MG63 (cell line): ENCODE measurements at regions not wholly inside any gene's neighbourhood (a gene's known extent, or its start where the extent isn't known, plus 50 kb on each side); places are given as distances from the start of the nearest gene placed in this dataset.

Experiments used
- DNase-seq: peaks from one replicate; pipeline ENCODE4 v3.0.0-alpha.2; 2020
- H3K27me3 ChIP-seq: fragments of 250-450 bp; sonication (Bioruptor Pico); 2 replicates; pipeline ENCODE4 v1.5.1; 2020; ENCODE audit warnings: mild to moderate bottlenecking, moderate library complexity
- H3K36me3 ChIP-seq: fragments of 250-450 bp; sonication (Bioruptor Pico); 2 replicates; pipeline ENCODE4 v1.5.1; 2020; ENCODE audit warnings: mild to moderate bottlenecking, moderate library complexity
- H3K4me3 ChIP-seq: fragments of 250-450 bp; sonication (Bioruptor Pico); 2 replicates; pipeline ENCODE4 v1.5.1; 2020; ENCODE audit warnings: mild to moderate bottlenecking, moderate library complexity
- H3K9me3 ChIP-seq: fragments of 250-450 bp; sonication (Bioruptor Pico); 2 replicates; pipeline ENCODE4 v1.5.1; 2020; ENCODE audit warnings: mild to moderate bottlenecking, moderate library complexity

DNA sequence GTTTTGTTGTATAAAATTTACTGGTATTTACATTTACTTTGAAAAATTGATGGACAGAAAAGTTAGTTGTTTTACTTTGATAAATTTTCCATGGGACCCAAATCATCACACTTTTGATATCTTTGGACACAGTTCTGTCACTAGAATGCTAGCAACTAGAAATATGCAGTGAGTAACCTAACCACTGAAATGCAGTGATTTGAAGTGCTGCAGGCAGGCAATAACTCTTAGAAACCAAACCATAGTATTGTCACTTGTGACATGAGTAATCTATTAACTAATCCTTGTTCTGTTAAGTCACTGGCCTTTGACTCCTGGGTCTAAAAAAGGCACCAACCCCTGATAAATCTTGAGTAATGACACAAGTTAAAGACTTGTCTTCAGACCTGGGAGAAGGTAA, 620.0 kb upstream of the ATXN8OS start:
- Histone ChIP-seq H3K4me3 (no peak overlapping the region), H3K27me3 (no peaks in the 10 kb centered on the region), H3K9me3 (no peaks in the 10 kb centered on the region; the same call in 1 of the 2 replicates), H3K36me3 (no peaks in the 10 kb centered on the region)
- DNase-seq: no peak

DNA sequence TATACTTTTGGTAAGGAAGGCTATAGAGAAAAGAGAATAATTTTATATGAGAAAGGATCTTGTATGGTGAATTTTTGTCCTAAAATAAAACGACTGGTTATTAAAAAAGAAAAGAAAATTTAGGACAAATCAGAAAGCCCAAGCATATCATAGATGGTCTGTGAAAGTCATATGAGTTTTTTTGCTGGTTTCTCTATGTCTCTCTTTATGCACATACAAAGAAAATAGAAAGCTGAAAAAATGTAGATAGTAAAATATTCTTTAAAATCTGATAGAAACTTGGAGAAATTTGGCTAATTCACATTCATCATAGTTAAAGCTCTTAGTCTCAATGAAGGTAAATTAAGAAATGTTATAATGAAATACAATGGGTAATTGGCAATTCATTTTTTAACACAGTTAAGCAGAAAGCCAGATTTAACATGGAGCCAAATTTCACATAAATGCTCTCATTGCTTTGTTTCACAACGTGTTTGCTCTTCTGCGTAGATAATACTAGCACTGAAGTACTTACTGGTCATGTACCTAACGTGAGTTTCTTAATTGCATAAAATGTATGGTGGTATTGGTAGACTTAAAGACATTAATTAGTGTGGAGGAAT, 621.5 kb upstream of the ATXN8OS start:
- no peak overlapping the region for H3K4me3 ChIP-seq
- no peak for DNase-seq
- H3K9me3 ChIP-seq: no peaks in the 10 kb centered on the region
- no peaks in the 10 kb centered on the region for H3K36me3 ChIP-seq
- H3K27me3 ChIP-seq: no peaks in the 10 kb centered on the region

DNA sequence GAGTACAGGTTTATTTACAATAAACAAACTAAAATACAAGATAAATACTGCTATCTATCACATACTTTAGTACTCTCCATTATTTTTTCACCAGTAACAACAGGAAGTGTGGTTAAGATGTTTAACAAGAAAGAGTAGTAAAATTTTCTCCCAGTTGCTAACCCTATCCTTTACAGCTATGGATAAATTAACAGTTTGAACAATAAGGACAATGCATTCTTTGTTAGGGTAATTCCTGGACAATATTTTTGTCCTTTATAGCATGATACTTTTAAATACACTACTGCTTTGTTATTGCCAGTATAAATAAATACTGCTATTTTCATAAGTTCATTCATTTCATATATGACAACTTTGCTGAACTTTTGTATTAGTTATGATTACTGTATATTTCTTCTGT, 630.2 kb upstream of the ATXN8OS start:
- no peak overlapping the region for H3K4me3 ChIP-seq
- H3K27me3 ChIP-seq: no peaks in the 10 kb centered on the region
- no peak for DNase-seq
- no peaks in the 10 kb centered on the region for H3K36me3 ChIP-seq
- no peaks in the 10 kb centered on the region for H3K9me3 ChIP-seq

- DNase-seq: no peak
- H3K36me3 ChIP-seq: no peaks in the 10 kb centered on the region
- no peaks in the 10 kb centered on the region for H3K9me3 ChIP-seq
- H3K27me3 ChIP-seq: no peaks in the 10 kb centered on the region
- H3K4me3 ChIP-seq: no peak overlapping the region
These were observed 633.5 kb upstream of the ATXN8OS start for GRCh38 chr13:69474011-69474685.

GRCh38 chr13:69468624-69469023, 639.0 kb upstream of the ATXN8OS start:
- no peak overlapping the region for H3K4me3 ChIP-seq
- no peak for DNase-seq
- H3K9me3 ChIP-seq: no peaks in the 10 kb centered on the region
- H3K36me3 ChIP-seq: no peaks in the 10 kb centered on the region
- no peaks in the 10 kb centered on the region for H3K27me3 ChIP-seq

DNA sequence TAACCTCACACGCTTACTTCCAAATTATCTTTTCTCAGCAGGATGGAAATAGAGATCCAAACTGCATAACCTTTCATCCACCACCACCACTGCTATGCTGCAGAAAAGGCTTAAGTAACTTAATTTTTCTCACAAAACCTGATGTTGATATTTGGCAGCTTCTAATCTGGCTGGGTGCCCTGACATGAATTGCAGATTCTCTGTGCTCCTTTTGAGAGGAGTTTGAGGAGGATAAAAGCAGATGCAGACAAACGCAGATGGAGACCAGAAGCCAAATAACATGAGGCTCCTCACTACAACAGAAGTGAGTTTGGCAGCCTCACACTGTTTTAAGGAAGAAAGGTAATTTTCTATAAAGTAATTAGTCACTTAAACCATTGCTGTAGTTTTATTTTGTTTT, 646.2 kb upstream of the ATXN8OS start:
- no peaks in the 10 kb centered on the region for H3K9me3 ChIP-seq
- DNase-seq: no peak
- no peaks in the 10 kb centered on the region for H3K36me3 ChIP-seq
- H3K27me3 ChIP-seq: no peaks in the 10 kb centered on the region
- H3K4me3 ChIP-seq: no peak overlapping the region

DNA sequence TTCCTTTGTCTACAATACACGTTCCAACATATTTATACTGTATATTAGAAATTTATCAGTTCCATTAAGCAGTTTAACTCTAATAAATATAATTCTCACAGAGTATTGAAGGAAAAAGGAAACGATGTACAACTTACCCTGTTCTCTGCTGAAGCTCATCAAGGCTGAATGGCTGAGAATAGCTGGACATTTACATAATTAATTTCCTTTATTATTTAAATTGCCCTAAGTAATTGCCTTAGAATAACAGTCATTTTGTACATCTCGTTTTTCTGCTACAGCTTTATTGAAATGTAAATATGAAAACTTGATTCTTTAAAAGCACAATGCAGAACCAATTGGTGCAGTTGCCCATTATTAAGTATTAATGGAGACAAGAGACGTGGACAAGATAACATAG, 648.3 kb upstream of the ATXN8OS start:
- H3K9me3 ChIP-seq: no peaks in the 10 kb centered on the region
- no peak for DNase-seq

GRCh38 chr13:69458013-69458412, 649.6 kb upstream of the ATXN8OS start:
- H3K27me3 ChIP-seq: no peaks in the 10 kb centered on the region
- no peak overlapping the region for H3K4me3 ChIP-seq
- H3K36me3 ChIP-seq: no peaks in the 10 kb centered on the region
- no peaks in the 10 kb centered on the region for H3K9me3 ChIP-seq
- no peak for DNase-seq

More for the DNA sequence above, 648.3 kb upstream of the ATXN8OS start:
- no peaks in the 10 kb centered on the region for H3K36me3 ChIP-seq
- H3K27me3 ChIP-seq: no peaks in the 10 kb centered on the region
- no peak overlapping the region for H3K4me3 ChIP-seq

DNA sequence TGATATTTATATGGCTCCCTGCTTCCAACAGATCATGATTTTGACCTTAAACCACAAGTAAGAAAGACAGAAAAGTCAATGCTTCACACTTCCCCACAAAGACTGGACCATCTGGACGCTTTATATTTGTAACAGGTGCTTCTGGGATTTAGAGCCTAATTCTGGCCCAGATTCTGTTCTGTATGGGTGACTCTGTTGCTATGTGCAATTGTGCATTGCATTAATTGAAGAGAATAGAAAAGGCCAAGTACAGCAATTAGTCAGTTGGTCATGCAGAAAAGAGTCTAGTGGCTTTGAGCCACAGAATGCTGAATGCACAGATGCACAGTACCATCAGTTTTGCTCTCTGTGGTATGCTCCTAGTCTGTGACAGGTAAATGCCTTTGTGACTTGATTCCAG, 657.4 kb upstream of the ATXN8OS start:
- H3K9me3 ChIP-seq: no peaks in the 10 kb centered on the region
- H3K27me3 ChIP-seq: no peaks in the 10 kb centered on the region
- DNase-seq: no peak
- H3K4me3 ChIP-seq: no peak overlapping the region
- no peaks in the 10 kb centered on the region for H3K36me3 ChIP-seq

GRCh38 chr13:69425235-69425634, 682.4 kb upstream of the ATXN8OS start:
- Histone ChIP-seq H3K36me3 (no peaks in the 10 kb centered on the region), H3K4me3 (no peak overlapping the region), H3K27me3 (no peaks in the 10 kb centered on the region), H3K9me3 (no peaks in the 10 kb centered on the region)
- DNase-seq: no peak

GRCh38 chr13:69423844-69424243, 683.8 kb upstream of the ATXN8OS start:
- Histone ChIP-seq H3K27me3 (no peaks in the 10 kb centered on the region), H3K4me3 (no peak overlapping the region), H3K36me3 (no peaks in the 10 kb centered on the region), H3K9me3 (no peaks in the 10 kb centered on the region)
- no peak for DNase-seq

- Histone ChIP-seq H3K27me3 (no peaks in the 10 kb centered on the region), H3K36me3 (no peaks in the 10 kb centered on the region), H3K4me3 (no peak overlapping the region), H3K9me3 (no peaks in the 10 kb centered on the region)
- DNase-seq: no peak
These were observed 689.3 kb upstream of the ATXN8OS start for GRCh38 chr13:69418319-69418718.

DNA sequence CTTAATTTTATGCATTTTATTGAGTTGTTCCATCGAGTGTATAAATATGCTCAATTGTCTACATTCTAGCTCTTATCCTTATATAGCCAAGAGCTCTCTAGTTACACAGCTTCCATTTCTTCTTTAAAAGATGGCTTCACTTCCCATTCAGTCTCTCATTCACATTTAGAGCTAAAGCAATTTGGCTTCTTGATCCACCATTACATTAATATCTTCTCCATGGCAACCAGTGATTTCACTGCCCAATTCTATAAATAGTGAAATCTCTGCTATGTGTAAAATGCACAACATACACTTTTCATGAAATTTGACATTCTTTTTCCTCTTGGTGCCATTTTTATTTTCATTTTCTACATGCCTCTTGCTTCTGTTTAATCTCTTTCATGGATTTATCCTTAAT, 696.9 kb upstream of the ATXN8OS start:
- Histone ChIP-seq H3K27me3 (no peaks in the 10 kb centered on the region), H3K36me3 (no peaks in the 10 kb centered on the region), H3K9me3 (no peaks in the 10 kb centered on the region), H3K4me3 (no peak overlapping the region)
- no peak for DNase-seq

DNA sequence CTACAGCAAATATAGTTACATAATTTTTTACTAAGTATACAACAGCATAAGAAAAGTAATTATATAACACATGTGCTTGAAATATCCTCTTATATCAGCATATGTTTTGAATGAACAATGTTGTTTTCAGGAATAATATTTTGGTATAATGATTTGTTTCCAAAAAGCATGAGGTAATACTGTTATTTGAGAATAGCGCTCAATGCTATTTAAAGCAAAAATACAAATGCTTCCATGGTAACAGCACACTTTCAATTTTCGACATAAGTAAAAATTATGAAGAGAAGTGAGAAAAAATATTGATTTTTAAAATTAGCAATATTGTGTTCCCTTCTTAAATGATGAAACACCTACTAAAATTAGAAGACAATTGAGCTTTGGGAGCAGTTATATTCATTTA, 715.9 kb upstream of the ATXN8OS start:
- no peak overlapping the region for H3K4me3 ChIP-seq
- no peaks in the 10 kb centered on the region for H3K27me3 ChIP-seq
- H3K36me3 ChIP-seq: no peaks in the 10 kb centered on the region
- DNase-seq: no peak
- H3K9me3 ChIP-seq: no peaks in the 10 kb centered on the region

DNA sequence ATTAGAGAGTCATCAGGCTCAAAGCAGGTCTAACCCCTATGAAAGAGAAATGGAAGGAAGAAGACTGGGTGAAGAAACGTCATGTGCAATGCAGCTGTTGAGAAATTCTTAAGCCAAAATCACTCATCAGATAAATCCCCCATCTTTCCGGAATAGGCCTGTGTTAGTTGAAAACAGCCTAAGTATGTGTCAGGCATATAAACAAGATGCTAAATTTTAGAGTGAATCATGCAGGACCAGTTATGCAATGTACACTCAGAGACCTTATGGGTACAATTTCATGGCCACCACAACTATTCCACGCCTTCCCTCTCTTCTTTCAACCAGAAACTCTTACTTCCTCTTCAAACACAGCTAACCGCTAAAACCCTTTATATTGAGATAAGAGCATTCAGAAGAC, 717.7 kb upstream of the ATXN8OS start:
- DNase-seq: no peak
- H3K27me3 ChIP-seq: no peaks in the 10 kb centered on the region
- H3K4me3 ChIP-seq: no peak overlapping the region
- H3K36me3 ChIP-seq: no peaks in the 10 kb centered on the region
- H3K9me3 ChIP-seq: no peaks in the 10 kb centered on the region

DNA sequence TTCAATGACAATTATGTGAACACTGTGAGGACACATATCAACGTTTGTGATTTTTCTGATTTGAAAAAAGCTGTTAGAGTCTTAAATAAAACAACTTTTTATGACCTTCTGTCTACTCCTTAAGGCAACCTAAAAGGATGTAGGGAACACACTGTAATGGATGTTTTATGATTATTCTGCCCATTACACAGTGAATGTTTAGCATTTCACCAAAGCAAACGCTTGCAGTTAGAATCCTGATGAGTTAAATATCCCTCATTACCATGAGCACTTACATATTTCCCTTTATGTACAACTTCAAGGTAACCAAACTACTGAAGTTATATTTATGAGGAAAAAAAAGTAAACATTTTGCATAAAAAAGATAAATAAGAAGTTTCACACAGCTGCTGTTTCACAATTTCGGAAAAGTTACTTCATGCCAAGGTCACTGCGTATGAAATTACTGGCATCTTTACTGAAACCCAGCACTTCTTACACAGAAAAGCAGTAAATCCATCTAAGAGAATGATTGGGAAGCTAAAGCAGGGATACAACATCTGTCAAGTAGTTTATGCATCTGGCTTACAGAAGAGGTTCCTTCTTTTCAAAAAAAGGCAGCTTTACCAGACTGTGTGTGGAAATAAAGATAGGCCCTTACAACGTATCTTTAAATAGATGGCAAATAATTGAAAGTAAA, 733.7 kb upstream of the ATXN8OS start:
- no peaks in the 10 kb centered on the region for H3K27me3 ChIP-seq
- H3K4me3 ChIP-seq: no peak overlapping the region
- no peak for DNase-seq
- H3K9me3 ChIP-seq: no peaks in the 10 kb centered on the region
- no peaks in the 10 kb centered on the region for H3K36me3 ChIP-seq

DNA sequence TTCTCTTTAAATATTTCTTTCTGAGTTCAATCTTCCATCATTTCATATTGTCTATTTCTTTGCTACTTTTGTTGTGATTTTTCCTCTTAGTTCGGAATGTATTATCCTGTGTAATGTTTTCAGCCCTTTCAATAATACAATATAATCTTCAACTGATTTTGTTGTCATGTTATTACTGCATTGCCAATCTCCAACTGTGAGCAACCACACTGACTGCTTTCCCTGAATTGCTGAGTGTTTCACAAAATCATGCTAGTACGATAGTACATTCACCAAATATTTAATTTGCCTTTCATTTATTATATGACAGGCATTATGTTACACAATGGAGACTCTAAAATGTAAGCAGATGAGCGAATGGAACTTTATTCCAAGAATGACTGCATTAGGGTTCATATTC, 744.3 kb upstream of the ATXN8OS start:
- H3K9me3 ChIP-seq: no peaks in the 10 kb centered on the region
- H3K4me3 ChIP-seq: no peak overlapping the region
- H3K27me3 ChIP-seq: no peaks in the 10 kb centered on the region; the same call in 1 of the 2 replicates
- H3K36me3 ChIP-seq: no peaks in the 10 kb centered on the region
- no peak for DNase-seq

DNA sequence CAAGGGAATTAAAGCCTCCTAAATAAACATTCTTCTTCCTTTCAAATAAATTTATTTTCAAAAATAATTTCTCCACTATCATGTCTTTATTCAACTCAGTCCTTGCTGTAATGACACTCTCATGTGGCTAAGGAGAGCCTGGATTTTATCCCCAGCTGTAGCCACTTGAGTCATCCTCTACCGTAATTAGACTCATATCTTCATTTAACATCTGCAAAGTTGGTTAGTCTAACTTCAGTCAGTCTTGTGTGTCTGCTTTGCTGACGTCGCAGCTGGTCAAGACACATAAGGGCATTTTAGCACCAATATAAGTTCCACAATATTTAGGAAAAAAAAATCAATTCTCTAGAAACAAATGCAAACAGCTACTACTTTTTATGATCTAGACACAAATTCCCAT, 776.4 kb upstream of the ATXN8OS start:
- Histone ChIP-seq H3K9me3 (no peaks in the 10 kb centered on the region), H3K36me3 (no peaks in the 10 kb centered on the region), H3K4me3 (no peak overlapping the region), H3K27me3 (no peaks in the 10 kb centered on the region)
- no peak for DNase-seq
